ENCODE measurements at regions not wholly inside any gene's neighbourhood (a gene's known extent, or its start where the extent isn't known, plus 50 kb on each side); places are given as distances from the start of the nearest gene placed in this dataset.

DNA sequence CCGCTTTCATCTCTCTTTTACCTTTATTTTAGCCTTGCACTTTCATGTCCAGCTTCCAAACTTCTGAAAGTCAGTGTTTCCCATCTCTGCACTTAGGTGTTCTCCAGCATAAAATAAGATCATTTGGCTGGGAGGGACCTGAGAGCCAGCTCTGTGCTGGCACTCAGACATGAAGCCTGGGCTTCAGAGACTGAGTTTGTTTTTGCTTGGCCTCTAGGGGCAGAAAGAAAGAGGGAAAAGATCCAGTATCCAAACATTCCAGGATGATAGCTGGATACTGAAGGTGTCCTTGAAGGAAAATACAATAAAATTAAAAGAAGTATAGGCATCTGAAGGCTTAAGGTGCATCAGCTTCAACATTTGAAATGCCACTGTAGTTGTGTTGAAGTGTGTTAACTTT, 202.4 kb upstream of the ZIC3 start:
- H3K79me2 ChIP-seq: no peaks in the 10 kb centered on the region
- no peak overlapping the region for H3K9ac ChIP-seq
- H3K9me3 ChIP-seq (ENCODE audit: control insufficient read depth, low read length): no peaks in the 10 kb centered on the region
- no peak overlapping the region for H2AFZ ChIP-seq
- no peak overlapping the region for H3K4me3 ChIP-seq (ENCODE audit: low read depth, low read length)
- H3K4me2 ChIP-seq (ENCODE audit: low read length): no peak overlapping the region
- H3K27ac ChIP-seq: no peak overlapping the region
- no peaks in the 10 kb centered on the region for H3K4me1 ChIP-seq
- no peaks in the 10 kb centered on the region for H3K36me3 ChIP-seq (ENCODE audit: control insufficient read depth, insufficient read depth, low read length)
- no peaks in the 10 kb centered on the region for H3K27me3 ChIP-seq (ENCODE audit: control insufficient read depth, insufficient read depth, low read length)
- TF ChIP-seq, protein P1, sequence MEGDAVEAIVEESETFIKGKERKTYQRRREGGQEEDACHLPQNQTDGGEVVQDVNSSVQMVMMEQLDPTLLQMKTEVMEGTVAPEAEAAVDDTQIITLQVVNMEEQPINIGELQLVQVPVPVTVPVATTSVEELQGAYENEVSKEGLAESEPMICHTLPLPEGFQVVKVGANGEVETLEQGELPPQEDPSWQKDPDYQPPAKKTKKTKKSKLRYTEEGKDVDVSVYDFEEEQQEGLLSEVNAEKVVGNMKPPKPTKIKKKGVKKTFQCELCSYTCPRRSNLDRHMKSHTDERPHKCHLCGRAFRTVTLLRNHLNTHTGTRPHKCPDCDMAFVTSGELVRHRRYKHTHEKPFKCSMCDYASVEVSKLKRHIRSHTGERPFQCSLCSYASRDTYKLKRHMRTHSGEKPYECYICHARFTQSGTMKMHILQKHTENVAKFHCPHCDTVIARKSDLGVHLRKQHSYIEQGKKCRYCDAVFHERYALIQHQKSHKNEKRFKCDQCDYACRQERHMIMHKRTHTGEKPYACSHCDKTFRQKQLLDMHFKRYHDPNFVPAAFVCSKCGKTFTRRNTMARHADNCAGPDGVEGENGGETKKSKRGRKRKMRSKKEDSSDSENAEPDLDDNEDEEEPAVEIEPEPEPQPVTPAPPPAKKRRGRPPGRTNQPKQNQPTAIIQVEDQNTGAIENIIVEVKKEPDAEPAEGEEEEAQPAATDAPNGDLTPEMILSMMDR (IDR thresholded peaks at IDR 0.05): no peak

DNA sequence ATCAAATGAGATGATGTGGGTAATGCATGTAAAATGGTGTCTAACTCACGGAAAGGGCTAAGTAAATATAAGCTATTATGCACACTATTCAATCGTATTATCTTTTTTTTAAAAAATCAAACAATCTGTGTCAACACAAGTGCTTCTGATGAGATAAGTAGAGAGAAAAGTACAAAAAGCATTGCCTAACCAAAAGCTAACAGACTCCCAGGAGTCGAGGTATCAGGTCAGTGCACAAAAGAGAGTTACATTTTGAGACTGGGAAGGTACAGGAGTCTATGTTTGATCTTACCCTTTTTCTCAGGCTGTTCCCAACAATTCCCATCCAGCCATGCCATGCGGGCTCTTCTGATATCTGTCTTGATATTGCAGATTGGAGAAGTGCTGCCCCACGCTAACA, 203.3 kb upstream of the ZIC3 start:
- no peak overlapping the region for H3K4me3 ChIP-seq (ENCODE audit: low read depth, low read length)
- no peaks in the 10 kb centered on the region for H3K36me3 ChIP-seq (ENCODE audit: control insufficient read depth, insufficient read depth, low read length)
- no peaks in the 10 kb centered on the region for H3K9me3 ChIP-seq (ENCODE audit: control insufficient read depth, low read length)
- TF ChIP-seq, protein P1 (IDR thresholded peaks at IDR 0.05): no peak
- H3K4me2 ChIP-seq (ENCODE audit: low read length): no peak overlapping the region
- no peak overlapping the region for H3K27ac ChIP-seq
- no peak overlapping the region for H2AFZ ChIP-seq
- no peaks in the 10 kb centered on the region for H3K4me1 ChIP-seq
- no peak overlapping the region for H3K9ac ChIP-seq
- H3K27me3 ChIP-seq (ENCODE audit: control insufficient read depth, insufficient read depth, low read length): no peaks in the 10 kb centered on the region
- no peaks in the 10 kb centered on the region for H3K79me2 ChIP-seq

DNA sequence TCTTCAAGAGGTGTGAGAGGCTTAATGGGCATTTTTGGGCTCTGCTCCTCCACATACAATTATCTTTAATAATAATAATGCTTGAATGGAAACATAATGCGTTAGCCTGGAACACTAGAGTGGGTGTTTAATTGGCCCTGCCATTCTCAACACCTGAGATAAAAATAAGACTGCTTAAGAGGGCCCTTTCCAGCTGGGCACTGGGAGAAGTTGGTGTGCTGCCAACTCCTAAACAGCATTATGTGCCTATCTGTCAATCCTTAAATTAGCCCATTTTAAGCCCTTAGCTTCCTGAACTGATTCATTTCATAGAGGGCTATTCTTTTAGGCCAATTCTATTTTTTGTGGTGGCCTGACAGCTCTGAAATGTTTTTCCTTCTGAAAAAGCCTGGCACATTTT, 211.1 kb upstream of the ZIC3 start:
- Histone ChIP-seq H3K4me3 (ENCODE audit: low read depth, low read length) (no peak overlapping the region), H3K9me3 (ENCODE audit: control insufficient read depth, low read length) (no peaks in the 10 kb centered on the region), H3K4me2 (ENCODE audit: low read length) (no peak overlapping the region), H3K27ac (no peak overlapping the region), H3K4me1 (no peaks in the 10 kb centered on the region), H3K36me3 (ENCODE audit: control insufficient read depth, insufficient read depth, low read length) (no peaks in the 10 kb centered on the region), H3K79me2 (no peaks in the 10 kb centered on the region), H3K27me3 (ENCODE audit: control insufficient read depth, insufficient read depth, low read length) (no peaks in the 10 kb centered on the region), H2AFZ (no peak overlapping the region), H3K9ac (no peak overlapping the region)
- TF ChIP-seq, protein P1 (IDR thresholded peaks at IDR 0.05): no peak

DNA sequence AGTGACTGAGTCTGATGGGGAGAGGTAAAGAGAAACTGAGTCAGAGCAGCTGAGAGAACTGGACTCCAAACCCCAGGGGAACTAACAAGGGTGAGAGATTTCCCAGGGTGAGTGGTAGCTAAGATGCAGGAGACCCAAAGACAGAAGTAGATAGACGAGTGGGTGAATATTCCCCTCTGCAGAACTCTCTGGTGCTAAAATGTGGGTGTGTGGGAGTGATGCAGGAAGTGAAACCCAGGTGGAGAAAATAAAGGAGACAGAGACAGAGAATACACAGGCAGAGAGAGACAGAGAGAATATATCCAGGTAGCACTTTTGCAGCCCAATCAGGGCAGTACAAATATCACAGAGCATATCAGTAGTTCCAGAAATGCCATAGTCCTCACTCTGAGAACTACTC, 212.5 kb upstream of the ZIC3 start:
- TF ChIP-seq, protein P1 (IDR thresholded peaks at IDR 0.05): no peak

DNA sequence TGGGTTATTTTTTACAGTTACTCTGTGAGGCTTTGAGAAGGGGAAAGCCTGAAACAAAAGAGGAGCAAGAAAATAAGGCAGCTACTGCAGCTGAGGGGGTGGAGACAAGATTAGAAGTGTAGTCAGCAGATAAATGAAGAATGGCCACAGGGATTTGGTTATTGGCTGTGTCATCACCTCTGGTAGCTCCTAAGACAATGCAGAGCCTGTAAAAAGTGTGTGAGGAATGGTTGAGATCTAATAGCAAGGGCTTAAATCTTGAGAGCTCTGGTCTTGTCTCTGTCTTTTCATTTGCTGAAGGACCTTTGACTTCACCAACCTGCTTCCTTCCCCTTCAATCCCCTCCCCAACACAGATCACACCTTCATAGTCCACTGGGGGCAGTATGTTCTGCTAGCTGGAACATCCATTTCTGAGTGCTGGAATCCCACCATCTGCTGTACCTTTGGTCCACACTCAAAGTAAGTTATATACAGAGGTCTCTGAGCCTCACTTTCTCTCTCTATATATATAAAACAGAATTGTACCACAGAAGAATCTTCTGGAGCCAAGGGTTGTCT, 213.7 kb upstream of the ZIC3 start:
- Histone ChIP-seq H3K9ac (no peak overlapping the region), H3K4me3 (ENCODE audit: low read depth, low read length) (no peak overlapping the region), H3K9me3 (ENCODE audit: control insufficient read depth, low read length) (no peaks in the 10 kb centered on the region), H3K36me3 (ENCODE audit: control insufficient read depth, insufficient read depth, low read length) (no peaks in the 10 kb centered on the region), H3K27me3 (ENCODE audit: control insufficient read depth, insufficient read depth, low read length) (no peaks in the 10 kb centered on the region), H3K4me1 (no peaks in the 10 kb centered on the region), H3K27ac (no peak overlapping the region), H3K4me2 (ENCODE audit: low read length) (no peak overlapping the region), H2AFZ (no peak overlapping the region), H3K79me2 (no peaks in the 10 kb centered on the region)
- TF ChIP-seq, protein P1 (IDR thresholded peaks at IDR 0.05): no peak

More for the DNA sequence above, 212.5 kb upstream of the ZIC3 start:
- Histone ChIP-seq H3K9me3 (ENCODE audit: control insufficient read depth, low read length) (no peaks in the 10 kb centered on the region), H3K4me1 (no peaks in the 10 kb centered on the region), H3K27ac (no peak overlapping the region), H3K27me3 (ENCODE audit: control insufficient read depth, insufficient read depth, low read length) (no peaks in the 10 kb centered on the region), H3K36me3 (ENCODE audit: control insufficient read depth, insufficient read depth, low read length) (no peaks in the 10 kb centered on the region), H3K4me2 (ENCODE audit: low read length) (no peak overlapping the region), H3K79me2 (no peaks in the 10 kb centered on the region), H3K4me3 (ENCODE audit: low read depth, low read length) (no peak overlapping the region), H3K9ac (no peak overlapping the region), H2AFZ (no peak overlapping the region)
